Spleen (tissue), 11 donors: ENCODE measurements at regions not wholly inside any gene's neighbourhood (a gene's known extent, or its start where the extent isn't known, plus 50 kb on each side); places are given as distances from the start of the nearest gene placed in this dataset.
"Not testable (repeated sequence)": the region's sequence is repeated elsewhere in the genome, so short reads cannot be mapped to it uniquely, and the experiment has no call there.

Experiments
- DNase-seq: peaks from one replicate; pipeline ENCODE4 v3.0.0-alpha.2; 2020
- H3K27ac ChIP-seq, 8 donors: fragments of 200-600 bp; sonication (generic) in 7 of 8; 1 replicate in 4 of 8; 2 replicates in 4 of 8; pipeline versions ENCODE4 v1.5.0 to v1.8.0; 2016 to 2021; ENCODE audit warnings: inconsistent platforms in 4 of 8, mild to moderate bottlenecking in 4 of 8, moderate library complexity in 1 of 8
- H3K27me3 ChIP-seq, 7 donors: fragments of 200-600 bp; sonication (generic) in 6 of 7; replicated peaks in 1 of 7; 1 replicate in 4 of 7; 2 replicates in 3 of 7; pipeline versions ENCODE4 v1.5.0 to v1.8.0; 2016 to 2021; ENCODE audit warnings: inconsistent platforms in 3 of 7, mild to moderate bottlenecking in 1 of 7
- H3K36me3 ChIP-seq, 6 donors: fragments of 200-600 bp; sonication (generic) in 5 of 6; 1 replicate in 4 of 6; 2 replicates in 2 of 6; pipeline versions ENCODE4 v1.5.0 to v1.8.0; 2016 to 2021; ENCODE audit warnings: inconsistent platforms in 2 of 6
- H3K4me1 ChIP-seq, 6 donors: fragments of 200-600 bp; sonication (generic) in 5 of 6; 1 replicate in 3 of 6; 2 replicates in 3 of 6; pipeline versions ENCODE4 v1.5.0 to v1.8.0; 2016 to 2021; ENCODE audit warnings: inconsistent platforms in 3 of 6
- H3K4me3 ChIP-seq, 8 donors: fragments of 200-600 bp; sonication (generic) in 7 of 8; 1 replicate in 4 of 8; 2 replicates in 4 of 8; pipeline versions ENCODE4 v1.5.0 to v1.8.0; 2016 to 2021; ENCODE audit warnings: inconsistent platforms in 4 of 8, mild to moderate bottlenecking in 4 of 8, moderate library complexity in 2 of 8
- H3K9me3 ChIP-seq, 8 donors: fragments of 200-600 bp; sonication (generic) in 7 of 8; 1 replicate in 4 of 8; 2 replicates in 4 of 8; pipeline versions ENCODE4 v1.5.0 to v1.8.0; 2016 to 2021; ENCODE audit warnings: inconsistent platforms in 4 of 8
- CTCF ChIP-seq, 11 experiments: fragments of 200-600 bp in 7 of 11; fragments of 450-650 bp in 4 of 11; sonication (generic) in 4 of 11; IDR thresholded peaks in 8 of 11; conservative IDR thresholded peaks in 3 of 11; 1 replicate in 7 of 11; 2 replicates in 4 of 11; pipeline versions ENCODE4 v1.4.0 to v1.8.0; 2016 to 2021; ENCODE audit warnings: antibody characterized with exemption in 11 of 11, inconsistent platforms in 4 of 11, mild to moderate bottlenecking in 1 of 11
- POLR2A ChIP-seq, 3 donors: fragments of 450-650 bp; IDR thresholded peaks; one replicate each; pipeline ENCODE4 v1.5.1; 2017; ENCODE audit warnings: antibody characterized with exemption in 3 of 3, mild to moderate bottlenecking in 1 of 3
- POLR2AphosphoS5 ChIP-seq, 3 donors: sonication (generic); formaldehyde crosslinking; IDR thresholded peaks; one replicate each; pipeline ENCODE4 v1.5.1; 2017; ENCODE audit warnings: antibody characterized with exemption in 3 of 3
- WGBS, 5 donors: extraction: QIAGEN DNeasy Blood & Tissue Kit in 3 of 5; methylation state at CpG; one replicate each; pipeline versions ENCODE4 v1.1.5 to v1.1.7; 2013 to 2018; 5-methylcytosine and 5-hydroxymethylcytosine counted together
- intact Hi-C: fragments of 100-400 bp; cut with DNase I; formaldehyde crosslinking; loops from one replicate; pipeline ENCODE4 v1.15.0; 2023; ENCODE audit warnings: low total_unique reads
- donor health status: healthy with polysubstance abuse.
- donor health status: DM: no; HTN: no; CAD: no; lungs with moderate emphysema.
- donor health status: DM: no; HTN: no; CAD: no.
- donor health status: Bipolar disorder and iron deficiency.
- donor health status: healthy.
- donor health status: DM: no; HTN: no; CAD: no.
- donor health status: DM: yes; HTN: yes; CAD: no.

GRCh38 chr16:7871979-7872378 lies 539.3 kb downstream of the RBFOX1 start:
- Histone ChIP-seq H3K4me1 (no peaks in the 10 kb centered on the region), H3K9me3 (peaks cover 0 to 56% (median 19%) of the 10 kb centered on the region in 8 donors), H3K36me3 (no peaks in the 10 kb centered on the region), H3K27me3 (no peaks in the 10 kb centered on the region), H3K4me3 (no peak overlapping the region), H3K27ac (no peak overlapping the region)
- 68 to 85% (median 73%) methylated on average over 2 of the region's 2 CpGs for WGBS, 5 donors
- intact Hi-C loops, result no loop called here
- DNase-seq, result no peak
- no peak for TF ChIP-seq POLR2AphosphoS5 (IDR thresholded peaks at IDR 0.05)
- TF ChIP-seq CTCF (IDR thresholded peaks at IDR 0.05 in 8 of 11, conservative IDR thresholded peaks at IDR 0.05 in 3 of 11), result no peak

DNA sequence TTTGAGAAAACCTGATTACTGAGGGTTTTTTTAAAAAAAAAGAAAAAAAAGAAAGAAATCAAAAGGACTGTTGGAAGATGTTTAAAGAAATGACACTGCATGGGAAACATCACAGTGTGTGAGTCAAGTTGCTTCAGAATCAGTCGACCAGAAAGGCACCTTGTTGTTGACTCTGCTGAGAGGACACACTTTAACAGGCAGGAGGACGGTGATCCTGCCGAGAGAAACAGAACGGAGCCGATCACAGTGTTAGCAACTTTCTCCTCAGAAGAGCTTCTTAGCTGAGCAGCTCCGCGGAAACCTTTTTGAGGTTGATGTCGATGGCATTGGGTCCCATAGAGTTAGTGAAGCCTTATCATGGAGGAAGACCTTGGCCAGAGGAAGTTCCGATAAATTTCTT lies 538.7 kb downstream of the RBFOX1 start:
- Histone ChIP-seq H3K36me3 (no peaks in the 10 kb centered on the region), H3K9me3 (peaks cover 0 to 56% (median 18%) of the 10 kb centered on the region in 8 donors), H3K4me3 (no peak overlapping the region), H3K4me1 (no peaks in the 10 kb centered on the region), H3K27ac (no peak overlapping the region), H3K27me3 (no peaks in the 10 kb centered on the region)
- 74 to 90% (median 83%) methylated on average over 9 of the region's 9 CpGs for WGBS, 5 donors
- intact Hi-C loops, result no loop called here
- no peak for DNase-seq
- TF ChIP-seq POLR2A (IDR thresholded peaks at IDR 0.05) (no peak), POLR2AphosphoS5 (IDR thresholded peaks at IDR 0.05) (no peak), CTCF (IDR thresholded peaks at IDR 0.05 in 8 of 11, conservative IDR thresholded peaks at IDR 0.05 in 3 of 11) (no peak)

DNA sequence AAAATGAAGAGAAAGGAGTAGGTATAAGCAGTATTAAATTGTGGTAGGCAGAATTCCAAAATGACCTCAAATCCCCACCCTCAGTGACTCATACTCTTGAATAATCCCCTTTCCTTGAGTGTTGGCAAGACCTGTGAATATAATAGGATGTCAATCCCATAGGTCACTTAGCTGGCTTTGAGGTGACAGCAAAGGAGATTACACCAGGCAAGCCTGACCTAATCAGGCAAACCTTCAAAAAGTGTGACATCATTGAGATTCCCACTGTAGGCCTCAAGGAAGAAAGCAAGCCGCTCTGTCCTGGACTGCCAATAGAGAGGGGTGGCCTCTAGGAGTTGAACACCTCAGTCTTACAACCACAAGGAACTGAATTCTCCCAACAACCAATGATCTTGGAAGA lies 535.2 kb downstream of the RBFOX1 start:
- no peaks in the 10 kb centered on the region for H3K36me3 ChIP-seq
- intact Hi-C loops, result no loop called here
- 43 to 83% (median 52%) methylated on average over 1 of the region's 1 CpG for WGBS, 5 donors

GRCh38 chr16:7866144-7866543 lies 533.5 kb downstream of the RBFOX1 start:
- no peaks in the 10 kb centered on the region for H3K27me3 ChIP-seq
- no peak overlapping the region for H3K27ac ChIP-seq
- no peak for TF ChIP-seq CTCF (IDR thresholded peaks at IDR 0.05 in 8 of 11, conservative IDR thresholded peaks at IDR 0.05 in 3 of 11)
- TF ChIP-seq POLR2AphosphoS5 (IDR thresholded peaks at IDR 0.05), result no peak
- no peak for TF ChIP-seq POLR2A (IDR thresholded peaks at IDR 0.05)
- DNase-seq, result no peak
- intact Hi-C loops, result no loop called here
- peaks cover 0 to 30% (median 17%) of the 10 kb centered on the region in 8 donors for H3K9me3 ChIP-seq
- no peak overlapping the region for H3K4me3 ChIP-seq
- H3K36me3 ChIP-seq, result no peaks in the 10 kb centered on the region
- no peaks in the 10 kb centered on the region for H3K4me1 ChIP-seq
- 20 to 28% (median 22%) methylated on average over 4 of the region's 4 CpGs for WGBS, 5 donors

More for the DNA sequence above, 535.2 kb downstream of the RBFOX1 start:
- TF ChIP-seq POLR2A (IDR thresholded peaks at IDR 0.05) (no peak), POLR2AphosphoS5 (IDR thresholded peaks at IDR 0.05) (no peak), CTCF (IDR thresholded peaks at IDR 0.05 in 8 of 11, conservative IDR thresholded peaks at IDR 0.05 in 3 of 11) (no peak)
- Histone ChIP-seq H3K4me1 (no peaks in the 10 kb centered on the region), H3K9me3 (peaks cover 0 to 36% (median 17%) of the 10 kb centered on the region in 8 donors), H3K4me3 (no peak overlapping the region), H3K27me3 (no peaks in the 10 kb centered on the region), H3K27ac (no peak overlapping the region)
- no peak for DNase-seq

DNA sequence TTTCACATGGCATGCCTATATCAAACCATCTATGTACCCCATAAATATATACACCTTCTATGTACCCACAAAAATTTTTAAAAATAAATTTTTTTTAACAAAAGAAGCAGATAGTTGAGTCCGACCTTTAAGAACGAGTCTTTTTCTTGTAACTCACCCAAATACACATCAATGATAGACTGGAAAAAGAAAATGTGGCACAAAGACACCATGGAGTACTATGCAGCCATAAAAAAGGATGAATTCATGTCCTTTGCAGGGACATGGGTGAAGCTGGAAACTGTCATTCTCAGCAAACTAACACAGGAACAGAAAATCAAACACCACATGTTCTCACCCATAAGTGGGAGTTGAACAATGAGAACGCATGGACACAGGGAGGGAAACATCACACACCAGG lies 532.7 kb downstream of the RBFOX1 start:
- DNase-seq, H3K36me3 ChIP-seq, H3K4me3 ChIP-seq, H3K27me3 ChIP-seq, H3K4me1 ChIP-seq, H3K27ac ChIP-seq, intact Hi-C loops: not testable (repeated sequence)
- 48 to 70% (median 56%) methylated on average over 3 of the region's 3 CpGs for WGBS, 5 donors
- H3K9me3 ChIP-seq, result peaks cover 0 to 29% (median 13%) of the 10 kb centered on the region in 8 donors
